ENCODE measurements at regions not wholly inside any gene's neighbourhood (a gene's known extent, or its start where the extent isn't known, plus 50 kb on each side); places are given as distances from the start of the nearest gene placed in this dataset.

- TF ChIP-seq EZH2phosphoT487 (IDR thresholded peaks at IDR 0.05; ENCODE audit: borderline replicate concordance, low read length) = no peak
- no peak for TF ChIP-seq CTCF (IDR thresholded peaks at IDR 0.05; ENCODE audit: low read depth, low read length, poor library complexity, severe bottlenecking)
Observed at GRCh38 chrX:10685923-10686595, 65.7 kb upstream of the MID1 start.

Measured in DOHH2 (cell line).